ENCODE measurements at regions not wholly inside any gene's neighbourhood (a gene's known extent, or its start where the extent isn't known, plus 50 kb on each side); places are given as distances from the start of the nearest gene placed in this dataset.

- TF ChIP-seq, protein P1, sequence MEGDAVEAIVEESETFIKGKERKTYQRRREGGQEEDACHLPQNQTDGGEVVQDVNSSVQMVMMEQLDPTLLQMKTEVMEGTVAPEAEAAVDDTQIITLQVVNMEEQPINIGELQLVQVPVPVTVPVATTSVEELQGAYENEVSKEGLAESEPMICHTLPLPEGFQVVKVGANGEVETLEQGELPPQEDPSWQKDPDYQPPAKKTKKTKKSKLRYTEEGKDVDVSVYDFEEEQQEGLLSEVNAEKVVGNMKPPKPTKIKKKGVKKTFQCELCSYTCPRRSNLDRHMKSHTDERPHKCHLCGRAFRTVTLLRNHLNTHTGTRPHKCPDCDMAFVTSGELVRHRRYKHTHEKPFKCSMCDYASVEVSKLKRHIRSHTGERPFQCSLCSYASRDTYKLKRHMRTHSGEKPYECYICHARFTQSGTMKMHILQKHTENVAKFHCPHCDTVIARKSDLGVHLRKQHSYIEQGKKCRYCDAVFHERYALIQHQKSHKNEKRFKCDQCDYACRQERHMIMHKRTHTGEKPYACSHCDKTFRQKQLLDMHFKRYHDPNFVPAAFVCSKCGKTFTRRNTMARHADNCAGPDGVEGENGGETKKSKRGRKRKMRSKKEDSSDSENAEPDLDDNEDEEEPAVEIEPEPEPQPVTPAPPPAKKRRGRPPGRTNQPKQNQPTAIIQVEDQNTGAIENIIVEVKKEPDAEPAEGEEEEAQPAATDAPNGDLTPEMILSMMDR (IDR thresholded peaks at IDR 0.05): no peak
- TF ChIP-seq POLR2A (IDR thresholded peaks at IDR 0.05) (no peak), EP300 (IDR thresholded peaks at IDR 0.05) (no peak), POLR2AphosphoS5 (IDR thresholded peaks at IDR 0.05) (no peak)
Observed at GRCh38 chr13:82938644-82939043, 943.6 kb downstream of the SLITRK1 start.

All from gastroesophageal sphincter (tissue), 3 donors.